Natural killer cell (primary cell): ENCODE measurements at regions not wholly inside any gene's neighbourhood (a gene's known extent, or its start where the extent isn't known, plus 50 kb on each side); places are given as distances from the start of the nearest gene placed in this dataset.

Experiments used
- ATAC-seq, 3 donors: fragments of 150-1000 bp in 2 of 3; fragments of 200-7000 bp in 1 of 3; cut with Tn5 transposase; 1 replicate in 1 of 3; 2 replicates in 2 of 3; pipeline ENCODE4 v1.10.0; 2021; ENCODE audit warnings: mild to moderate bottlenecking in 2 of 3, moderate library complexity in 2 of 3
- DNase-seq, 2 donors: peaks; one replicate each; pipeline versions ENCODE4 v3.0.0 to v3.0.0-alpha.2; 2013 to 2021; ENCODE audit warnings: mixed read lengths in 1 of 2
- H3K27ac ChIP-seq: one replicate; pipeline ENCODE4 v1.5.1; 2013; ENCODE audit warnings: mild to moderate bottlenecking, low read length
- H3K27me3 ChIP-seq: one replicate; pipeline ENCODE4 v1.6.1; 2013; ENCODE audit warnings: low read length; ENCODE audit not compliant: control insufficient read depth, insufficient read depth
- H3K36me3 ChIP-seq: one replicate; pipeline ENCODE4 v1.6.1; 2013; ENCODE audit warnings: low read length; ENCODE audit not compliant: control insufficient read depth, insufficient read depth
- H3K4me1 ChIP-seq: one replicate; pipeline ENCODE4 v1.6.1; 2013; ENCODE audit warnings: low read length; ENCODE audit not compliant: control insufficient read depth, insufficient read depth
- H3K4me3 ChIP-seq: one replicate; pipeline ENCODE4 v1.5.1; 2013; ENCODE audit warnings: low read length
- H3K9me3 ChIP-seq: one replicate; pipeline ENCODE4 v1.6.1; 2013; ENCODE audit warnings: low read length; ENCODE audit not compliant: control insufficient read depth, insufficient read depth
- H3K27ac Mint-ChIP-seq, 2 donors: one replicate each; pipeline ENCODE4 v1.8.0; 2022; ENCODE audit warnings: mild to moderate bottlenecking in 2 of 2, mixed read lengths in 2 of 2, moderate library complexity in 1 of 2
- H3K27me3 Mint-ChIP-seq, 2 donors: one replicate each; pipeline ENCODE4 v1.8.0; 2022; ENCODE audit warnings: low read depth in 2 of 2, mixed read lengths in 2 of 2
- H3K36me3 Mint-ChIP-seq: one replicate; pipeline ENCODE4 v1.8.0; 2022; ENCODE audit warnings: mixed read lengths
- H3K4me1 Mint-ChIP-seq, 2 donors: one replicate each; pipeline ENCODE4 v1.8.0; 2022; ENCODE audit warnings: mixed read lengths in 2 of 2
- H3K4me3 Mint-ChIP-seq: one replicate; pipeline ENCODE4 v1.8.0; 2022; ENCODE audit warnings: mild to moderate bottlenecking, moderate library complexity, mixed read lengths
- H3K9me3 Mint-ChIP-seq, 2 donors: one replicate each; pipeline ENCODE4 v1.8.0; 2022; ENCODE audit warnings: mixed read lengths in 2 of 2
- CTCF ChIP-seq: fragments of 200-600 bp; IDR thresholded peaks from one replicate; pipeline ENCODE4 v1.8.0; 2022; ENCODE audit warnings: antibody characterized with exemption
- WGBS: methylation state at CpG from one replicate; pipeline ENCODE4 v1.1.7; 2013; ENCODE audit warnings: missing lambda C conversion rate; ENCODE audit not compliant: insufficient coverage; 5-methylcytosine and 5-hydroxymethylcytosine counted together
- intact Hi-C: fragments of 100-400 bp; cut with micrococcal nuclease; formaldehyde crosslinking; loops from one replicate; pipeline ENCODE4 v1.14.2; 2022

- intact Hi-C loops, result no loop called here
- DNase-seq (no peak), ATAC-seq (no peak)
- no peaks in the 10 kb centered on the region for H3K36me3 ChIP-seq
- Mint-ChIP-seq H3K36me3 (no peaks in the 10 kb centered on the region), H3K4me3 (no peak overlapping the region), H3K4me1 (no peaks in the 10 kb centered on the region), H3K27ac (no peak overlapping the region), H3K9me3 (peaks cover 6 to 7% of the 10 kb centered on the region in 2 donors), H3K27me3 (no peaks in the 10 kb centered on the region)
- no peak overlapping the region for H3K4me3 ChIP-seq
- no peak for TF ChIP-seq CTCF
- no peaks in the 10 kb centered on the region for H3K4me1 ChIP-seq
- no peaks in the 10 kb centered on the region for H3K27me3 ChIP-seq
- WGBS, result 100% methylated on average over 2 of the region's 4 CpGs
- H3K9me3 ChIP-seq, result no peaks in the 10 kb centered on the region
- H3K27ac ChIP-seq, result no peak overlapping the region
Observed at GRCh38 chr3:34983631-34984030, 655.7 kb upstream of the ARPP21 start.

GRCh38 chr3:34988296-34988695 is 651.0 kb upstream of the ARPP21 start:
- 93% methylated on average over 22 of the region's 22 CpGs for WGBS
- H3K27ac ChIP-seq, result no peak overlapping the region
- ATAC-seq, result no peak
- H3K4me1 Mint-ChIP-seq, result no peaks in the 10 kb centered on the region
- H3K4me3 ChIP-seq, result no peak overlapping the region
- H3K9me3 Mint-ChIP-seq, result peaks cover 2 to 14% of the 10 kb centered on the region in 2 donors
- H3K4me1 ChIP-seq, result no peaks in the 10 kb centered on the region
- H3K9me3 ChIP-seq, result no peaks in the 10 kb centered on the region
- intact Hi-C loops, result no loop called here
- no peaks in the 10 kb centered on the region for H3K36me3 Mint-ChIP-seq
- TF ChIP-seq CTCF, result no peak
- H3K4me3 Mint-ChIP-seq, result no peak overlapping the region
- no peaks in the 10 kb centered on the region for H3K27me3 Mint-ChIP-seq
- no peaks in the 10 kb centered on the region for H3K27me3 ChIP-seq
- DNase-seq, result no peak
- H3K27ac Mint-ChIP-seq, result no peak overlapping the region
- no peaks in the 10 kb centered on the region for H3K36me3 ChIP-seq

- DNase-seq, result no peak
- H3K4me3 ChIP-seq, result no peak overlapping the region
- no peak for ATAC-seq
- Mint-ChIP-seq H3K36me3 (no peaks in the 10 kb centered on the region), H3K27ac (no peak overlapping the region), H3K27me3 (no peaks in the 10 kb centered on the region), H3K4me1 (no peaks in the 10 kb centered on the region), H3K9me3 (peaks cover under 1 to 5% of the 10 kb centered on the region in 2 donors), H3K4me3 (no peak overlapping the region)
- no peak for TF ChIP-seq CTCF
- no CpG with 5 or more reads among the region's 2 CpGs for WGBS
- no peaks in the 10 kb centered on the region for H3K27me3 ChIP-seq
- no peaks in the 10 kb centered on the region for H3K9me3 ChIP-seq
- no peak overlapping the region for H3K27ac ChIP-seq
- intact Hi-C loops, result no loop called here
- no peaks in the 10 kb centered on the region for H3K36me3 ChIP-seq
- H3K4me1 ChIP-seq, result no peaks in the 10 kb centered on the region
Observed at GRCh38 chr3:34995796-34996430, 643.4 kb upstream of the ARPP21 start.

- Histone ChIP-seq H3K27me3 (no peaks in the 10 kb centered on the region), H3K36me3 (no peaks in the 10 kb centered on the region), H3K27ac (no peak overlapping the region), H3K4me3 (no peak overlapping the region), H3K9me3 (no peaks in the 10 kb centered on the region), H3K4me1 (no peaks in the 10 kb centered on the region)
- WGBS, result no CpG with 5 or more reads among the region's 2 CpGs
- DNase-seq (no peak), ATAC-seq (no peak)
- Mint-ChIP-seq H3K27ac (no peak overlapping the region), H3K27me3 (no peaks in the 10 kb centered on the region), H3K4me1 (no peaks in the 10 kb centered on the region), H3K4me3 (no peak overlapping the region), H3K9me3 (peaks cover 0 to 5% of the 10 kb centered on the region in 2 donors), H3K36me3 (no peaks in the 10 kb centered on the region)
- TF ChIP-seq CTCF, result no peak
- intact Hi-C loops, result no loop called here
Observed at GRCh38 chr3:34998902-34999301, 640.4 kb upstream of the ARPP21 start.
